Tibial nerve (tissue), 4 donors: ENCODE measurements at regions not wholly inside any gene's neighbourhood (a gene's known extent, or its start where the extent isn't known, plus 50 kb on each side); places are given as distances from the start of the nearest gene placed in this dataset.

Experiments
- DNase-seq, 2 donors: peaks; one replicate each; pipeline ENCODE4 v3.0.0-alpha.2; 2019; ENCODE audit warnings: low spot score in 2 of 2
- H3K27ac ChIP-seq, 4 donors: fragments of 200-600 bp; sonication (generic) in 3 of 4; one replicate each; pipeline ENCODE4 v1.5.1; 2017 to 2019; ENCODE audit warnings: mild to moderate bottlenecking in 1 of 4
- H3K27me3 ChIP-seq, 2 donors: fragments of 200-600 bp; sonication (generic) in 1 of 2; one replicate each; pipeline versions ENCODE4 v1.5.1 to v1.6.0; 2017 to 2019
- H3K36me3 ChIP-seq, 3 donors: fragments of 200-600 bp; sonication (generic); one replicate each; pipeline ENCODE4 v1.5.1; 2018 to 2019
- H3K4me1 ChIP-seq, 4 donors: fragments of 200-600 bp; sonication (generic) in 3 of 4; one replicate each; pipeline ENCODE4 v1.5.1; 2017 to 2019
- H3K4me3 ChIP-seq, 4 donors: fragments of 200-600 bp; sonication (generic) in 3 of 4; one replicate each; pipeline ENCODE4 v1.5.1; 2017 to 2019; ENCODE audit warnings: mild to moderate bottlenecking in 1 of 4, moderate library complexity in 1 of 4
- H3K9me3 ChIP-seq, 4 donors: fragments of 200-600 bp; sonication (generic) in 3 of 4; one replicate each; pipeline ENCODE4 v1.5.1; 2017 to 2019
- CTCF ChIP-seq, 5 experiments: fragments of 200-600 bp in 3 of 5; fragments of 450-650 bp in 2 of 5; sonication (generic) in 3 of 5; IDR thresholded peaks; one replicate each; pipeline ENCODE4 v1.5.1; 2016 to 2019; ENCODE audit warnings: antibody characterized with exemption in 5 of 5, mild to moderate bottlenecking in 3 of 5, moderate library complexity in 2 of 5
- EP300 ChIP-seq, 2 donors: sonication (generic); formaldehyde crosslinking; IDR thresholded peaks; one replicate each; pipeline ENCODE4 v1.6.1; 2017; ENCODE audit warnings: antibody characterized with exemption in 2 of 2, mild to moderate bottlenecking in 1 of 2
- POLR2A ChIP-seq, 2 donors: fragments of 450-650 bp; IDR thresholded peaks; one replicate each; pipeline ENCODE4 v1.6.1; 2017; ENCODE audit warnings: antibody characterized with exemption in 2 of 2, mild to moderate bottlenecking in 2 of 2, moderate library complexity in 2 of 2
- WGBS, 2 donors: methylation state at CpG; one replicate each; pipeline ENCODE4 v1.1.5; 2018; 5-methylcytosine and 5-hydroxymethylcytosine counted together

- Histone ChIP-seq H3K27me3 (no peaks in the 10 kb centered on the region), H3K4me3 (no peak overlapping the region), H3K36me3 (no peaks in the 10 kb centered on the region), H3K27ac (no peak overlapping the region), H3K9me3 (no peaks in the 10 kb centered on the region), H3K4me1 (no peaks in the 10 kb centered on the region)
- no peak for DNase-seq
- TF ChIP-seq CTCF (IDR thresholded peaks at IDR 0.05) (no peak), POLR2A (IDR thresholded peaks at IDR 0.05) (no peak), EP300 (IDR thresholded peaks at IDR 0.05) (no peak)
- WGBS, 2 donors: 51 to 62% methylated on average over 5 of the region's 5 CpGs
These were observed 342.7 kb downstream of the DIRAS2 start for GRCh38 chr9:90299968-90300367.

- no peak overlapping the region for H3K27ac ChIP-seq
- 32 to 39% methylated on average over 3 of the region's 3 CpGs for WGBS, 2 donors
- no peak overlapping the region for H3K4me3 ChIP-seq
- TF ChIP-seq POLR2A (IDR thresholded peaks at IDR 0.05) (no peak), CTCF (IDR thresholded peaks at IDR 0.05) (no peak), EP300 (IDR thresholded peaks at IDR 0.05) (no peak)
- H3K4me1 ChIP-seq: no peaks in the 10 kb centered on the region
- H3K9me3 ChIP-seq: no peaks in the 10 kb centered on the region
- no peaks in the 10 kb centered on the region for H3K36me3 ChIP-seq
- no peak for DNase-seq
- H3K27me3 ChIP-seq: no peaks in the 10 kb centered on the region
These were observed 341.9 kb downstream of the DIRAS2 start for GRCh38 chr9:90300611-90301276.

GRCh38 chr9:90301277-90301653, 341.4 kb downstream of the DIRAS2 start:
- no peak overlapping the region for H3K4me3 ChIP-seq
- DNase-seq: no peak
- no peaks in the 10 kb centered on the region for H3K36me3 ChIP-seq
- no peak for TF ChIP-seq POLR2A (IDR thresholded peaks at IDR 0.05)
- no peak for TF ChIP-seq CTCF (IDR thresholded peaks at IDR 0.05)
- TF ChIP-seq EP300 (IDR thresholded peaks at IDR 0.05): no peak
- no peak overlapping the region for H3K27ac ChIP-seq
- no peaks in the 10 kb centered on the region for H3K4me1 ChIP-seq
- H3K9me3 ChIP-seq: no peaks in the 10 kb centered on the region
- H3K27me3 ChIP-seq: no peaks in the 10 kb centered on the region
- 28 to 37% methylated on average over 8 of the region's 8 CpGs for WGBS, 2 donors

GRCh38 chr9:90303655-90304054, 339.0 kb downstream of the DIRAS2 start:
- Histone ChIP-seq H3K9me3 (no peaks in the 10 kb centered on the region), H3K27ac (no peak overlapping the region), H3K4me3 (no peak overlapping the region), H3K36me3 (no peaks in the 10 kb centered on the region), H3K27me3 (no peaks in the 10 kb centered on the region), H3K4me1 (no peaks in the 10 kb centered on the region)
- 78 to 85% methylated on average over 4 of the region's 4 CpGs for WGBS, 2 donors
- TF ChIP-seq CTCF (IDR thresholded peaks at IDR 0.05) (no peak), EP300 (IDR thresholded peaks at IDR 0.05) (no peak), POLR2A (IDR thresholded peaks at IDR 0.05) (no peak)
- no peak for DNase-seq

- no peak for DNase-seq
- no peak for TF ChIP-seq POLR2A (IDR thresholded peaks at IDR 0.05)
- no peak for TF ChIP-seq EP300 (IDR thresholded peaks at IDR 0.05)
- TF ChIP-seq CTCF (IDR thresholded peaks at IDR 0.05): no peak
- Histone ChIP-seq H3K36me3 (no peaks in the 10 kb centered on the region), H3K27ac (no peak overlapping the region), H3K9me3 (no peaks in the 10 kb centered on the region), H3K4me1 (no peaks in the 10 kb centered on the region), H3K27me3 (no peaks in the 10 kb centered on the region), H3K4me3 (no peak overlapping the region)
- 81 to 87% methylated on average over 11 of the region's 11 CpGs for WGBS, 2 donors
These were observed 336.5 kb downstream of the DIRAS2 start for GRCh38 chr9:90306158-90306557.
